IMR-90 (cell line): ENCODE measurements at regions not wholly inside any gene's neighbourhood (a gene's known extent, or its start where the extent isn't known, plus 50 kb on each side); places are given as distances from the start of the nearest gene placed in this dataset.

Experiments
- ATAC-seq: fragments of 200-7000 bp; cut with Tn5 transposase; 2 replicates; pipeline ENCODE4 v1.9.1; 2020; ENCODE audit warnings: low read depth, mild to moderate bottlenecking, moderate library complexity
- BruUV-seq: library from RNA; stranded (reverse); fragments of 400-500 nt; replicated peaks from 2 replicates; lab custom pipeline; 2021; lab: Mats Ljungman, UMichigan
- CTCF ChIA-PET: fragments of 300-600 bp; formaldehyde crosslinking; extraction: SDS; loops from one replicate; lab custom pipeline; 2021; ENCODE audit warnings: antibody characterized with exemption; lab: Yijun Ruan, JAX
- POLR2A ChIA-PET: fragments of 300-600 bp; sonication (Branson Sonifier 250); formaldehyde crosslinking; loops from one replicate; lab custom pipeline; 2022; ENCODE audit warnings: antibody characterized with exemption; ENCODE audit not compliant: unreplicated experiment; lab: Charles Lee
- DNase-seq: peaks from one replicate; pipeline ENCODE4 v3.0.0; 2013
- H2AFZ ChIP-seq: replicated peaks from 2 replicates; pipeline ENCODE3; 2013; ENCODE audit warnings: low read length, mild to moderate bottlenecking; ENCODE audit not compliant: poor library complexity
- H2AK5ac ChIP-seq: 2 replicates; pipeline ENCODE4 v1.6.1; 2013; ENCODE audit warnings: low read depth, low read length, inconsistent platforms
- H2AK9ac ChIP-seq: replicated peaks from 2 replicates; pipeline ENCODE3; 2013; ENCODE audit warnings: mild to moderate bottlenecking, low read depth, low read length, moderate library complexity; ENCODE audit not compliant: poor library complexity
- H2BK120ac ChIP-seq: 2 replicates; pipeline ENCODE4 v1.6.1; 2013; ENCODE audit warnings: low read depth, low read length, inconsistent platforms
- H2BK15ac ChIP-seq: 3 replicates; pipeline ENCODE4 v1.6.1; 2013; ENCODE audit warnings: low read depth, low read length, inconsistent platforms
- H2BK20ac ChIP-seq: 2 replicates; pipeline ENCODE4 v1.6.1; 2013; ENCODE audit warnings: low read depth, mild to moderate bottlenecking, inconsistent platforms, low read length, moderate library complexity
- H2BK5ac ChIP-seq: 2 replicates; pipeline ENCODE4 v1.6.1; 2013; ENCODE audit warnings: mild to moderate bottlenecking, low read depth, low read length, inconsistent platforms; ENCODE audit not compliant: poor library complexity, severe bottlenecking
- H3K14ac ChIP-seq: replicated peaks from 2 replicates; pipeline ENCODE4 v1.6.1; 2013; ENCODE audit warnings: low read depth, low read length, inconsistent platforms
- H3K18ac ChIP-seq: 2 replicates; pipeline ENCODE4 v1.6.1; 2013; ENCODE audit warnings: low read depth, low read length, control low read depth
- H3K23ac ChIP-seq: 2 replicates; pipeline ENCODE4 v1.6.1; 2013; ENCODE audit warnings: low read depth, low read length, inconsistent platforms
- H3K27ac ChIP-seq: 2 replicates; pipeline ENCODE4 v1.5.1; 2013; ENCODE audit warnings: mild to moderate bottlenecking, control low read depth, low read length; ENCODE audit not compliant: insufficient read depth
- H3K27me3 ChIP-seq: 2 replicates; pipeline ENCODE4 v1.6.1; 2013; ENCODE audit warnings: low read length; ENCODE audit not compliant: control insufficient read depth, insufficient read depth
- H3K36me3 ChIP-seq: 2 replicates; pipeline ENCODE4 v1.6.1; 2013; ENCODE audit warnings: low read length, mixed read lengths; ENCODE audit not compliant: control insufficient read depth, insufficient read depth
- H3K4ac ChIP-seq: 2 replicates; pipeline ENCODE4 v1.6.1; 2013; ENCODE audit warnings: low read depth, low read length, inconsistent platforms
- H3K4me1 ChIP-seq: 2 replicates; pipeline ENCODE4 v1.6.1; 2013; ENCODE audit warnings: low read length, mixed read lengths; ENCODE audit not compliant: control insufficient read depth, insufficient read depth
- H3K4me2 ChIP-seq: 2 replicates; pipeline ENCODE4 v1.6.1; 2013; ENCODE audit warnings: low read depth, mild to moderate bottlenecking, control low read depth, low read length, moderate library complexity
- H3K4me3 ChIP-seq: 2 replicates; pipeline ENCODE4 v1.5.1; 2013; ENCODE audit warnings: low read depth, mild to moderate bottlenecking, control low read depth, low read length, moderate library complexity; ENCODE audit not compliant: insufficient read depth
- H3K56ac ChIP-seq: 2 replicates; pipeline ENCODE4 v1.6.1; 2013; ENCODE audit warnings: low read length, inconsistent platforms; ENCODE audit not compliant: insufficient read depth; ENCODE audit errors: extremely low read depth
- H3K79me1 ChIP-seq, 2 experiments: 2 replicates each; pipeline ENCODE4 v1.6.1; 2013; ENCODE audit warnings: low read length in 2 of 2, inconsistent platforms in 1 of 2, low read depth in 1 of 2
- H3K9ac ChIP-seq: 2 replicates; pipeline ENCODE4 v1.6.1; 2013; ENCODE audit warnings: low read depth, low read length, control low read depth
- H3K9me1 ChIP-seq: 2 replicates; pipeline ENCODE4 v1.6.1; 2013; ENCODE audit warnings: low read length, inconsistent platforms; ENCODE audit not compliant: insufficient read depth
- H3K9me3 ChIP-seq: 2 replicates; pipeline ENCODE4 v1.6.1; 2013; ENCODE audit warnings: low read length; ENCODE audit not compliant: control insufficient read depth, insufficient read depth
- H4K20me1 ChIP-seq: 2 replicates; pipeline ENCODE4 v1.6.1; 2013; ENCODE audit warnings: low read length, inconsistent platforms; ENCODE audit not compliant: insufficient read depth
- H4K5ac ChIP-seq: 2 replicates; pipeline ENCODE4 v1.6.1; 2013; ENCODE audit warnings: mild to moderate bottlenecking, low read depth, low read length, control low read depth
- H4K8ac ChIP-seq, 2 experiments: 2 replicates each; pipeline ENCODE4 v1.6.1; 2013; ENCODE audit warnings: low read depth in 2 of 2, low read length in 2 of 2, control low read depth in 1 of 2, inconsistent platforms in 1 of 2
- H4K91ac ChIP-seq: 2 replicates; pipeline ENCODE4 v1.6.1; 2013; ENCODE audit warnings: low read depth, low read length, inconsistent platforms; ENCODE audit not compliant: insufficient read depth
- BHLHE40 ChIP-seq: fragments of 150-350 bp; IDR thresholded peaks from 2 replicates; pipeline ENCODE4 v1.6.1; 2016; ENCODE audit warnings: mild to moderate bottlenecking, low read depth, low read length
- CEBPB ChIP-seq: IDR thresholded peaks from 2 replicates; pipeline ENCODE4 v1.6.1; 2012; ENCODE audit warnings: low read depth, low read length, improper control_type of control experiment
- CHD1 ChIP-seq: IDR thresholded peaks from 2 replicates; pipeline ENCODE4 v1.6.1; 2012; ENCODE audit warnings: low read depth, low read length, improper control_type of control experiment
- ELK1 ChIP-seq: fragments of 150-350 bp; IDR thresholded peaks from 2 replicates; pipeline ENCODE4 v1.6.1; 2016; ENCODE audit warnings: low read depth, mild to moderate bottlenecking, low read length, moderate library complexity, borderline replicate concordance
- FOS ChIP-seq: fragments of 150-350 bp; IDR thresholded peaks from 2 replicates; pipeline ENCODE4 v1.6.1; 2016; ENCODE audit warnings: low read depth, low read length
- MAFK ChIP-seq: IDR thresholded peaks from 2 replicates; pipeline ENCODE4 v1.6.1; 2012; ENCODE audit warnings: low read depth, low read length, improper control_type of control experiment
- MAZ ChIP-seq: IDR thresholded peaks from 2 replicates; pipeline ENCODE4 v1.6.1; 2012; ENCODE audit warnings: low read depth, mild to moderate bottlenecking, low read length, improper control_type of control experiment, moderate library complexity, borderline replicate concordance
- MXI1 ChIP-seq: IDR thresholded peaks from 2 replicates; pipeline ENCODE4 v1.6.1; 2012; ENCODE audit warnings: low read depth, mild to moderate bottlenecking, low read length, moderate library complexity, borderline replicate concordance
- NFE2L2 ChIP-seq: fragments of 150-350 bp; IDR thresholded peaks from 2 replicates; pipeline ENCODE4 v1.6.1; 2016; ENCODE audit warnings: low read depth, mild to moderate bottlenecking, low read length
- POLR2A ChIP-seq: IDR thresholded peaks from 2 replicates; pipeline ENCODE4 v1.6.1; 2012; ENCODE audit warnings: mild to moderate bottlenecking, low read depth, low read length
- RAD21 ChIP-seq: IDR thresholded peaks from 2 replicates; pipeline ENCODE4 v1.6.1; 2012; ENCODE audit warnings: low read length, improper control_type of control experiment
- RCOR1 ChIP-seq: IDR thresholded peaks from 2 replicates; pipeline ENCODE4 v1.6.1; 2012; ENCODE audit warnings: mild to moderate bottlenecking, low read length, improper control_type of control experiment; ENCODE audit not compliant: insufficient replicate concordance
- RFX5 ChIP-seq: IDR thresholded peaks from 2 replicates; pipeline ENCODE4 v1.8.0; 2012; ENCODE audit warnings: low read depth, mild to moderate bottlenecking, low read length, moderate library complexity
- SMC3 ChIP-seq: fragments of 150-350 bp; IDR thresholded peaks from 2 replicates; pipeline ENCODE4 v1.6.1; 2016; ENCODE audit warnings: low read depth, mild to moderate bottlenecking, antibody characterized with exemption, low read length, moderate library complexity
- USF2 ChIP-seq: fragments of 150-350 bp; IDR thresholded peaks from 2 replicates; pipeline ENCODE4 v1.6.1; 2017; ENCODE audit warnings: mild to moderate bottlenecking, antibody characterized with exemption, low read length, low read depth
- WGBS, 2 experiments: methylation state at CpG; one replicate each; pipeline versions ENCODE4 v1.1.5 to v1.1.7; 2013; ENCODE audit warnings: missing lambda C conversion rate in 2 of 2; ENCODE audit not compliant: insufficient read length in 1 of 2; ENCODE audit errors: extremely low coverage in 2 of 2; 5-methylcytosine and 5-hydroxymethylcytosine counted together
- dilution Hi-C: fragments of 300-500 bp; cut with HindIII; formaldehyde crosslinking; loops from one replicate; pipeline ENCODE4 v1.14.3; 2018; ENCODE audit warnings: low sequenced_read_pairs; ENCODE audit not compliant: unreplicated experiment
- in situ Hi-C: fragments of 300-500 bp; cut with MboI; formaldehyde crosslinking; loops from 3 replicates; pipeline ENCODE4 v1.14.3; 2019; ENCODE audit warnings: low sequenced_read_pairs, inconsistent platforms, mixed read lengths
- intact Hi-C: fragments of 100-400 bp; cut with micrococcal nuclease; formaldehyde crosslinking; loops from 2 replicates; pipeline ENCODE4 v1.10.0; 2022
- TF ChIP-seq, protein P1 (sequence below): conservative IDR thresholded peaks from 2 replicates; pipeline ENCODE4 v1.5.1; 2012; ENCODE audit warnings: mild to moderate bottlenecking, low read depth, low read length, improper control_type of control experiment

DNA sequence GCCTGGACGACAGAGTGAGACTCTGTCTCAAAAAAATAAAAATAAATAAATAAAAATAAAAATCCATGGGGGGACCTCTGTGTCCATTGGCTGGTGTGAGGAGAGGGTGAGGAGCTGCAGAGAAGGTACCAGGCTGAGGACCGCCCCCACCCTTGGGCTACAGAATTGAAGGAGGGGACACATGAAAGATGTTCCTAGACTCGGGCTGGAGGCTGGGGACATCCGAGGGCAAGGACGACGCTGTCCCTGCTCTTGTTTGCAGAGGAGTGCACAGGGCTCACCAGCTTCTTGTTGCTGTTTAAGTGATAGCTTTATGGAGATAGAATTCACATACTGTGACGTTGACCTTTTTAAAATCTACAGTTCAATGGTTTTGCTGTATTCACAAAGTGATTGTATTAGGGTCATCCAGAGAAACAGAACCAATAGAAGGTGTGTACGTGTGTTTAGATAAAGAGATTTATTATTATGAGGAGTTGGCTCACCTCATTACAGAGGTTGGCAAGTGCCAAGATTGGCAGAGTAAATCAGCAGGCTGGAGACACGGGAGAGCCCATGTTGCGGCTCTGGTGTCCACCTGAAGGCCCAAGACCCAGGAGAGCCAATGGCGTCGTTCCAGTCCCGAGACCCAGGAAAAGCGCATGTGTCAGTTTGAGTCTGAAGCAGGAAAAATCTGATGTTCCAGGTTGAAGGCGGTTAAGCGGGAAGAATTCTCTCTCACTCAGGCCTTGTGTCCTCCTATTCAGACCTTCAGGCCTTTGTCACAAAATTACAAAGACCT, 320.7 kb downstream of the SEC14L1 start:
- H3K27ac ChIP-seq, result no peak overlapping the region
- H3K23ac ChIP-seq, result no peak overlapping the region
- no peak overlapping the region for H3K14ac ChIP-seq
- dilution Hi-C loops (no loop called here), intact Hi-C loops (no loop called here), in situ Hi-C loops (no loop called here)
- H4K91ac ChIP-seq, result no peak overlapping the region
- no TSS peak for BruUV-seq
- no peaks in the 10 kb centered on the region for H3K27me3 ChIP-seq
- no peak overlapping the region for H4K8ac ChIP-seq
- ChIA-PET POLR2A (no interaction called here), CTCF (no interaction called here)
- no peak overlapping the region for H3K4ac ChIP-seq
- H3K18ac ChIP-seq, result no peak overlapping the region
- no peak overlapping the region for H2BK5ac ChIP-seq
- no peak overlapping the region for H3K4me2 ChIP-seq
- H3K9me3 ChIP-seq, result no peaks in the 10 kb centered on the region
- no peak overlapping the region for H2BK20ac ChIP-seq
- peaks cover 34 to 90% of the 10 kb centered on the region in 2 experiments for H3K79me1 ChIP-seq
- no peak overlapping the region for H3K9ac ChIP-seq
- no peak for TF ChIP-seq RCOR1
- TF ChIP-seq ELK1, result no peak
- TF ChIP-seq FOS, result no peak
- no peak for TF ChIP-seq MAFK
- no peak for TF ChIP-seq NFE2L2
- no peak for TF ChIP-seq USF2
- no peak for TF ChIP-seq MAZ
- no peak for TF ChIP-seq CEBPB
- TF ChIP-seq, protein P1, sequence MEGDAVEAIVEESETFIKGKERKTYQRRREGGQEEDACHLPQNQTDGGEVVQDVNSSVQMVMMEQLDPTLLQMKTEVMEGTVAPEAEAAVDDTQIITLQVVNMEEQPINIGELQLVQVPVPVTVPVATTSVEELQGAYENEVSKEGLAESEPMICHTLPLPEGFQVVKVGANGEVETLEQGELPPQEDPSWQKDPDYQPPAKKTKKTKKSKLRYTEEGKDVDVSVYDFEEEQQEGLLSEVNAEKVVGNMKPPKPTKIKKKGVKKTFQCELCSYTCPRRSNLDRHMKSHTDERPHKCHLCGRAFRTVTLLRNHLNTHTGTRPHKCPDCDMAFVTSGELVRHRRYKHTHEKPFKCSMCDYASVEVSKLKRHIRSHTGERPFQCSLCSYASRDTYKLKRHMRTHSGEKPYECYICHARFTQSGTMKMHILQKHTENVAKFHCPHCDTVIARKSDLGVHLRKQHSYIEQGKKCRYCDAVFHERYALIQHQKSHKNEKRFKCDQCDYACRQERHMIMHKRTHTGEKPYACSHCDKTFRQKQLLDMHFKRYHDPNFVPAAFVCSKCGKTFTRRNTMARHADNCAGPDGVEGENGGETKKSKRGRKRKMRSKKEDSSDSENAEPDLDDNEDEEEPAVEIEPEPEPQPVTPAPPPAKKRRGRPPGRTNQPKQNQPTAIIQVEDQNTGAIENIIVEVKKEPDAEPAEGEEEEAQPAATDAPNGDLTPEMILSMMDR, result no peak
- TF ChIP-seq RFX5, result no peak
- TF ChIP-seq CHD1, result no peak
- TF ChIP-seq RAD21, result no peak
- no peak for TF ChIP-seq POLR2A
- TF ChIP-seq BHLHE40, result no peak
- no peak for TF ChIP-seq SMC3
- TF ChIP-seq MXI1, result no peak
- peaks cover 96% of the 10 kb centered on the region for H4K20me1 ChIP-seq
- peaks cover 45% of the 10 kb centered on the region for H3K4me1 ChIP-seq
- ATAC-seq, result no peak
- H2BK15ac ChIP-seq, result no peak overlapping the region
- H3K56ac ChIP-seq, result no peak overlapping the region
- no peak overlapping the region for H2AFZ ChIP-seq
- H4K5ac ChIP-seq, result no peak overlapping the region
- no peak overlapping the region for H2BK120ac ChIP-seq
- peaks cover 37% of the 10 kb centered on the region for H3K9me1 ChIP-seq
- DNase-seq, result no peak
- no peak overlapping the region for H3K4me3 ChIP-seq
- no peak overlapping the region for H2AK5ac ChIP-seq
- 100% methylated on average over 1 of the region's 16 CpGs; no CpG with 5 or more reads in 1 of the 2 experiments for WGBS, 2 experiments
- no peak overlapping the region for H2AK9ac ChIP-seq
- peaks cover 12% of the 10 kb centered on the region for H3K36me3 ChIP-seq
